Astrocyte of the spinal cord (primary cell): ENCODE measurements at regions not wholly inside any gene's neighbourhood (a gene's known extent, or its start where the extent isn't known, plus 50 kb on each side); places are given as distances from the start of the nearest gene placed in this dataset.

Experiments used
- DNase-seq: peaks from one replicate; pipeline ENCODE4 v3.0.0; 2011; ENCODE audit warnings: low read depth, low spot score
- H3K4me3 ChIP-seq: 2 replicates; pipeline ENCODE4 v1.5.1; 2011; ENCODE audit warnings: low read depth, mild to moderate bottlenecking, low read length, moderate library complexity
- CTCF ChIP-seq: IDR thresholded peaks from 2 replicates; pipeline ENCODE4 v1.5.1; 2012; ENCODE audit warnings: low read depth, mild to moderate bottlenecking, low read length, inconsistent platforms
- in situ Hi-C: cut with HindIII; loops from 2 replicates; pipeline ENCODE4 v1.10.0; 2017; ENCODE audit warnings: low sequenced_read_pairs

DNA sequence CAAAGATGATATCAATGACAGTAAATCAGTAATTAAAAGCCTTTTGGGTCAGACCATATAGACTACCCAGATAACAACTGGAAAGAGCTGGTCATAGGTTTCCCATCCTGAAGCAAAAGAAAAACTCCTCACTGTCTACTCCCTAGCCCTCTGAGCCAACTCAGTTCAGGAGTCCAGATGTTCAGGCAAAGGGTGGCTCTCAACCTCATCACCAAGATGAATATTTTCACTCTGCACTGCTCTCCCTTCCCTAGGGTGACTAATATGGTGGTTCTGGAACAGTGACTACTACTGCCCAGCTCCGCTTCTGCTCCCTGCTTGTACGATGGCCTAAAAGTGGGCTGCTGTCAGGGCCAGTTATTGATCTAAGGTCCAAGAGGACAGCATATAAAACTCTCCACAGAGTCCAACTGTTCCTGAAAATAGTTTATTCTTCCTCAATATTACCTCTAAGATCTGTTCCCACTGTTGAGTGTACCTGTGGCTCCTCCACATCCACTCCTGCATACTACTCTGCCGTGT lies 263.4 kb upstream of the SLC30A5 start:
- no peak for DNase-seq
- TF ChIP-seq CTCF: no peak
- H3K4me3 ChIP-seq: no peak overlapping the region
- in situ Hi-C loops: no loop called here

DNA sequence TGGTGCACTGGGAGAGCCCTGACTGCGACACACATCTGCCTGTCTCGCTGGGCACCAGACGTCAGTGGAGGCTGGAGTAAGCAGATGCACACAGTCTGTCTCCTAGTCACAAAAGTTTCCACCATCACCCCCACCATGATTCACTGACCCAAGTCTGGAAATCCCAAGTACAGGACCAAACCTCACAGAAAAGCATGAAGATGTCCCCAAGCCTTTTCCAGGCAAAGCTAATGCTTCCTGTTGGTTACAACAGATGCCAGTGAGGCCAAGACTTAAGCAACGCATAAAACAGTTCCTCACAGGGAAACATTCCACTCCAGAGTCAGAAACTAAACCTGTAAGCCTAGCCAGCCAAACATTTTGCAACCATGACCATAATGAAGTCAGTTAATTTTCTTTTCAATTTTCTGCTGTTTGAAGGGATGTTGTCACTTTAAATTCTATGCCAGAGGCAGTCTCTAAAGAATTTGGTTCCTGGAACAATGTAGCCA lies 259.3 kb upstream of the SLC30A5 start:
- in situ Hi-C loops: no loop called here
- DNase-seq: no peak
- H3K4me3 ChIP-seq: no peak overlapping the region
- TF ChIP-seq CTCF: no peak

DNA sequence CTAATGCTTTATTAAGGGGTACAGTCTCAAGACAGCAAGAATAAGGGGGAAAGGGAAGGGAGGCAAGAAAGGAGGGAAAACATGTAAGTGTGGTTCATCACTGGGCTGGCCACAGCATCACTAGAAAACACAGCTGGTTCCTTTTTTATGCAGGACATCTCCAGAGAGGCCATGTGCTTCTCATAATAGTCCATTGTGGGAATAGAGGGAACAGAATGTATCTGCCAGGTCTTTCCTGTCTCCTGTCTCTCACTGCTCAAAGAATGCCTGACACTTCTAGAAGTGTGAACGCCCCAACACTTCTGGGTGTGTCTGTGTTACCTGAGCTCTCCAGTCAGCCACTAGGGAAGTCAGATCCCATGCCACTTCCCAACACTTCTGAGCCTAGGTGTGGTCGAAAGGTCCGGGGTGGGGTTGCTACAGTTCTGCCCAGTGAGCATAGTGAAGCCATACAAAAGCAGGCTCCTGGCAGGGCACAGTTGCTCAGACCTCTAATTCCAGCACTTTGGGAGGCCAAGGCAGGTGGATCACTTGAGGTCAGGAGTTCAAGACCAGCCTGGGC lies 255.6 kb upstream of the SLC30A5 start:
- no peak for TF ChIP-seq CTCF
- in situ Hi-C loops: no loop called here
- no peak overlapping the region for H3K4me3 ChIP-seq
- DNase-seq: no peak

- in situ Hi-C loops: no loop called here
- H3K4me3 ChIP-seq: no peak overlapping the region
- TF ChIP-seq CTCF: no peak
- DNase-seq: no peak
Observed at GRCh38 chr5:68839019-68839552, 254.7 kb upstream of the SLC30A5 start.

DNA sequence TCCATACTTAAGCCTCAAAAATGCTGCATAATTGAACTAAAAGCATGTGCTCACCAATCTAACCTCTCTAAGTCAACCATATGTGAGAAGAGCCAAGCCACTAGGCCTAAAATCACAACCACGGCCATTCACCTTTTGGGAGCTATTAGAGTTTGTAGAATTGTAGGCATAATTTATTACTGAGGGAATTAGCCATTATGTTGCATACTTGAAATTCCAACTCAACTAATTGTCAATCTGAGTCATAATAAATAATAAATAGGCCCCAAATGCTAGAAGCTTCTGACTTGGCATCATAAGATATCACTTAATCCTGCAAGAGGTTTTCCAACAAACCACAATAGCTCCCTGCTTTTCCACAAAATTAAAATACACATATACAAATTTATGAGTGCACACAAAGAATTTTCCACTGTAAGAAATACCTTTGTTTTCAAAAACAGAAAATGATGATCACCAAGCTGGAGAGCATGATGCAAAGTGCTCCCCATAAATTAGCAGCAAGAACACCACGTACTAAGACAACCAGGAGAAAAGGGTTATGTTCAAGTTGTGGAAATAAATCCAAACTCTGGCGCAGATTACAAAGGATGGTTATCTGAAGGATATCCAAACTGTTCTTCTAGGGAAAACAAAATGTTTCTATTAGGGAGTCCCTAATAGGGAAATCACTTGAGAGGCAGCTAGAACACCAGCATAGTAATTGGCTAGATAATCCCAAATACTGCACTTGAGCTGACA lies 250.0 kb upstream of the SLC30A5 start:
- no peak for DNase-seq
- in situ Hi-C loops: no loop called here
- H3K4me3 ChIP-seq: no peak overlapping the region
- TF ChIP-seq CTCF: no peak

GRCh38 chr5:68845131-68845530 lies 248.7 kb upstream of the SLC30A5 start:
- DNase-seq: peak; percentile 23
- no peak overlapping the region for H3K4me3 ChIP-seq
- in situ Hi-C loops: no loop called here
- no peak for TF ChIP-seq CTCF
